GM23338 (cell line): ENCODE measurements at regions not wholly inside any gene's neighbourhood (a gene's known extent, or its start where the extent isn't known, plus 50 kb on each side); places are given as distances from the start of the nearest gene placed in this dataset.

Experiments used
- ATAC-seq: fragments of 200-7000 bp; cut with Tn5 transposase; 3 replicates; pipeline ENCODE4 v1.9.1; 2020
- DNase-seq: peaks from one replicate; pipeline ENCODE4 v3.0.0-alpha.2; 2015; ENCODE audit warnings: low spot score
- H2AFZ ChIP-seq: fragments of 200-600 bp; sonication (generic); 2 replicates; pipeline ENCODE4 v1.8.0; 2016; ENCODE audit warnings: antibody characterized with exemption, mild to moderate bottlenecking, moderate library complexity
- H3F3A ChIP-seq: fragments of 200-600 bp; sonication (generic); replicated peaks from 2 replicates; pipeline ENCODE4 v1.8.0; 2017; ENCODE audit warnings: antibody characterized with exemption, mixed run types, low read depth
- H3K27ac ChIP-seq: fragments of 200-600 bp; sonication (generic); 2 replicates; pipeline ENCODE4 v1.6.1; 2016; ENCODE audit warnings: low read depth
- H3K27me3 ChIP-seq: fragments of 200-600 bp; sonication (generic); 2 replicates; pipeline ENCODE4 v1.8.0; 2016; ENCODE audit warnings: mild to moderate bottlenecking, mixed run types, moderate library complexity; ENCODE audit not compliant: insufficient read depth
- H3K36me3 ChIP-seq: fragments of 200-600 bp; sonication (generic); 2 replicates; pipeline ENCODE4 v1.8.0; 2016; ENCODE audit warnings: mild to moderate bottlenecking; ENCODE audit not compliant: insufficient read depth
- H3K4me1 ChIP-seq: fragments of 200-600 bp; sonication (generic); 2 replicates; pipeline ENCODE4 v1.8.0; 2016; ENCODE audit warnings: mild to moderate bottlenecking, moderate library complexity; ENCODE audit not compliant: insufficient read depth
- H3K4me2 ChIP-seq: fragments of 200-600 bp; sonication (generic); 2 replicates; pipeline ENCODE4 v1.7.1; 2017; ENCODE audit warnings: mixed run types
- H3K4me3 ChIP-seq: fragments of 200-600 bp; sonication (generic); 2 replicates; pipeline ENCODE4 v1.6.1; 2016; ENCODE audit warnings: mixed run types
- H3K79me2 ChIP-seq: fragments of 200-600 bp; sonication (generic); replicated peaks from 2 replicates; pipeline ENCODE4 v1.8.0; 2017; ENCODE audit warnings: mild to moderate bottlenecking; ENCODE audit not compliant: insufficient read depth
- H3K9me2 ChIP-seq: fragments of 200-600 bp; sonication (generic); 2 replicates; pipeline ENCODE4 v1.8.0; 2017; ENCODE audit not compliant: insufficient read depth
- H4K20me1 ChIP-seq: fragments of 200-600 bp; sonication (generic); replicated peaks from 2 replicates; pipeline ENCODE4 v1.8.0; 2017; ENCODE audit warnings: mild to moderate bottlenecking; ENCODE audit not compliant: insufficient read depth
- H3K27ac Mint-ChIP-seq: 2 replicates; pipeline ENCODE4 v1.8.0; 2020; ENCODE audit warnings: inconsistent platforms, mild to moderate bottlenecking, moderate library complexity, mixed read lengths
- H3K27me3 Mint-ChIP-seq: 3 replicates; pipeline ENCODE4 v1.8.0; 2022; ENCODE audit warnings: low read depth, mild to moderate bottlenecking, moderate library complexity, mixed read lengths, inconsistent platforms; ENCODE audit not compliant: insufficient read depth, poor library complexity
- H3K36me3 Mint-ChIP-seq: 3 replicates; pipeline ENCODE4 v1.8.0; 2021; ENCODE audit warnings: low read depth, mild to moderate bottlenecking, inconsistent platforms, moderate library complexity, mixed read lengths
- H3K4me1 Mint-ChIP-seq: 3 replicates; pipeline ENCODE4 v1.8.0; 2020; ENCODE audit warnings: mild to moderate bottlenecking, inconsistent platforms, mixed read lengths
- H3K4me3 Mint-ChIP-seq: 3 replicates; pipeline ENCODE4 v1.8.0; 2021; ENCODE audit warnings: moderate library complexity, mild to moderate bottlenecking, inconsistent platforms, mixed read lengths
- H3K9me3 Mint-ChIP-seq: 3 replicates; pipeline ENCODE4 v1.8.0; 2020; ENCODE audit warnings: moderate library complexity, mild to moderate bottlenecking, inconsistent platforms, mixed read lengths
- CREB1 ChIP-seq: fragments of 250-450 bp; sonication (Bioruptor Pico); IDR thresholded peaks from 2 replicates; pipeline ENCODE4 v1.5.0; 2020; ENCODE audit warnings: low read depth, mild to moderate bottlenecking, moderate library complexity
- EZH2 ChIP-seq: fragments of 200-600 bp; sonication (generic); IDR thresholded peaks from one replicate; pipeline ENCODE4 v1.8.0; 2017; ENCODE audit warnings: antibody characterized with exemption, mild to moderate bottlenecking, low read depth; ENCODE audit not compliant: unreplicated experiment
- EZH2phosphoT487 ChIP-seq: fragments of 200-600 bp; sonication (generic); IDR thresholded peaks from one replicate; pipeline ENCODE4 v1.8.1; 2018; ENCODE audit warnings: antibody characterized with exemption; ENCODE audit not compliant: unreplicated experiment
- JUNB ChIP-seq: IDR thresholded peaks from one replicate; pipeline ENCODE4 v1.6.1; 2016; ENCODE audit warnings: antibody characterized with exemption; ENCODE audit not compliant: unreplicated experiment
- NANOG ChIP-seq: IDR thresholded peaks from 2 replicates; pipeline ENCODE4 v1.6.1; 2016; ENCODE audit warnings: antibody characterized with exemption, borderline replicate concordance
- POLR2AphosphoS5 ChIP-seq: IDR thresholded peaks from 2 replicates; pipeline ENCODE4 v1.6.1; 2016; ENCODE audit warnings: antibody characterized with exemption, low read depth
- STAT1 ChIP-seq: IDR thresholded peaks from one replicate; pipeline ENCODE4 v1.6.1; 2016; ENCODE audit warnings: antibody characterized with exemption; ENCODE audit not compliant: unreplicated experiment
- ZNF114 ChIP-seq: fragments of 250-450 bp; sonication (Bioruptor Pico); IDR thresholded peaks from 2 replicates; pipeline ENCODE4 v1.5.0; 2020; ENCODE audit warnings: mild to moderate bottlenecking, moderate library complexity
- ZNF331 ChIP-seq: fragments of 250-450 bp; sonication (Bioruptor Pico); IDR thresholded peaks from 2 replicates; pipeline ENCODE4 v1.5.0; 2020; ENCODE audit warnings: low read depth, mild to moderate bottlenecking, moderate library complexity
- TF ChIP-seq, protein P1 (sequence below), 2 experiments: fragments of 200-600 bp in 1 of 2; sonication (generic) in 1 of 2; conservative IDR thresholded peaks; 2 replicates each; pipeline versions ENCODE4 v1.5.1 to v1.6.1; 2016 to 2017; ENCODE audit warnings: antibody characterized with exemption in 2 of 2, low read depth in 2 of 2, mild to moderate bottlenecking in 2 of 2, moderate library complexity in 1 of 2
- TF ChIP-seq, protein P2 (sequence below): fragments of 250-450 bp; sonication (Bioruptor Pico); IDR thresholded peaks from 2 replicates; pipeline ENCODE4 v1.5.0; 2020; ENCODE audit warnings: mild to moderate bottlenecking, moderate library complexity
- TF ChIP-seq, protein P3 (sequence below): IDR thresholded peaks from 2 replicates; pipeline ENCODE4 v1.6.1; 2016; ENCODE audit warnings: antibody characterized with exemption
- TF ChIP-seq, protein P4 (sequence below): IDR thresholded peaks from one replicate; pipeline ENCODE4 v1.6.1; 2018; ENCODE audit warnings: antibody characterized with exemption; ENCODE audit not compliant: unreplicated experiment

DNA sequence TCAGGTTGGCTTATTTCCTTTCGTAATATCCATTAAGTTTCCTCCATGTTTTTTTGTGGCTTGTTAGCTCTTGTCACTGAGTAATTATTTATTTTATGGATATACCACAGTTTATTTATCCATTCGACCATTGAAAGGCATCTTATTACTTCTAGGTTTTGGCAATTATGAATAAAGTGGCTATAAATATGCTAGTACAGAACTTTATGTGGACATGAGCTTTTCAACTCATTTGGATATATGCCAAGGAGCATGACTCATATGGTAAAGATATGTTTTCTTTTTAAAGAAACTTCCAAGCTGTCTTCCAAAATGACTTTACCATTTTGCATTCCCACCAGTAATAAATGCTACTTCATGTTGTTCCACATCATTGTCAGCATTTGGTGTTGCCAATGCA lies 803.6 kb downstream of the GLUD2 start:
- H3K9me2 ChIP-seq = no peaks in the 10 kb centered on the region
- no peak for ATAC-seq
- Mint-ChIP-seq H3K9me3 (no peaks in the 10 kb centered on the region), H3K27ac (no peak overlapping the region), H3K27me3 (no peaks in the 10 kb centered on the region), H3K36me3 (no peaks in the 10 kb centered on the region), H3K4me3 (no peak overlapping the region), H3K4me1 (no peaks in the 10 kb centered on the region)
- no peak for DNase-seq
- H3K27me3 ChIP-seq = no peaks in the 10 kb centered on the region
- H3K79me2 ChIP-seq = no peaks in the 10 kb centered on the region
- no peaks in the 10 kb centered on the region for H3F3A ChIP-seq
- H3K4me2 ChIP-seq = no peak overlapping the region
- no peak overlapping the region for H3K4me3 ChIP-seq
- H3K4me1 ChIP-seq = no peaks in the 10 kb centered on the region
- H3K36me3 ChIP-seq = no peaks in the 10 kb centered on the region
- no peak overlapping the region for H3K27ac ChIP-seq
- H4K20me1 ChIP-seq = no peaks in the 10 kb centered on the region
- TF ChIP-seq ZNF331 (CRISPR knock-in tag) = no peak
- TF ChIP-seq EZH2phosphoT487 = no peak
- no peak for TF ChIP-seq POLR2AphosphoS5
- no peak for TF ChIP-seq EZH2
- TF ChIP-seq ZNF114 (CRISPR knock-in tag) = no peak
- TF ChIP-seq, protein P1, sequence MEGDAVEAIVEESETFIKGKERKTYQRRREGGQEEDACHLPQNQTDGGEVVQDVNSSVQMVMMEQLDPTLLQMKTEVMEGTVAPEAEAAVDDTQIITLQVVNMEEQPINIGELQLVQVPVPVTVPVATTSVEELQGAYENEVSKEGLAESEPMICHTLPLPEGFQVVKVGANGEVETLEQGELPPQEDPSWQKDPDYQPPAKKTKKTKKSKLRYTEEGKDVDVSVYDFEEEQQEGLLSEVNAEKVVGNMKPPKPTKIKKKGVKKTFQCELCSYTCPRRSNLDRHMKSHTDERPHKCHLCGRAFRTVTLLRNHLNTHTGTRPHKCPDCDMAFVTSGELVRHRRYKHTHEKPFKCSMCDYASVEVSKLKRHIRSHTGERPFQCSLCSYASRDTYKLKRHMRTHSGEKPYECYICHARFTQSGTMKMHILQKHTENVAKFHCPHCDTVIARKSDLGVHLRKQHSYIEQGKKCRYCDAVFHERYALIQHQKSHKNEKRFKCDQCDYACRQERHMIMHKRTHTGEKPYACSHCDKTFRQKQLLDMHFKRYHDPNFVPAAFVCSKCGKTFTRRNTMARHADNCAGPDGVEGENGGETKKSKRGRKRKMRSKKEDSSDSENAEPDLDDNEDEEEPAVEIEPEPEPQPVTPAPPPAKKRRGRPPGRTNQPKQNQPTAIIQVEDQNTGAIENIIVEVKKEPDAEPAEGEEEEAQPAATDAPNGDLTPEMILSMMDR (conservative IDR thresholded peaks at IDR 0.05; ENCODE audit: low read depth in 2 of 2) = no peak
- TF ChIP-seq JUNB = no peak
- TF ChIP-seq, protein P2, sequence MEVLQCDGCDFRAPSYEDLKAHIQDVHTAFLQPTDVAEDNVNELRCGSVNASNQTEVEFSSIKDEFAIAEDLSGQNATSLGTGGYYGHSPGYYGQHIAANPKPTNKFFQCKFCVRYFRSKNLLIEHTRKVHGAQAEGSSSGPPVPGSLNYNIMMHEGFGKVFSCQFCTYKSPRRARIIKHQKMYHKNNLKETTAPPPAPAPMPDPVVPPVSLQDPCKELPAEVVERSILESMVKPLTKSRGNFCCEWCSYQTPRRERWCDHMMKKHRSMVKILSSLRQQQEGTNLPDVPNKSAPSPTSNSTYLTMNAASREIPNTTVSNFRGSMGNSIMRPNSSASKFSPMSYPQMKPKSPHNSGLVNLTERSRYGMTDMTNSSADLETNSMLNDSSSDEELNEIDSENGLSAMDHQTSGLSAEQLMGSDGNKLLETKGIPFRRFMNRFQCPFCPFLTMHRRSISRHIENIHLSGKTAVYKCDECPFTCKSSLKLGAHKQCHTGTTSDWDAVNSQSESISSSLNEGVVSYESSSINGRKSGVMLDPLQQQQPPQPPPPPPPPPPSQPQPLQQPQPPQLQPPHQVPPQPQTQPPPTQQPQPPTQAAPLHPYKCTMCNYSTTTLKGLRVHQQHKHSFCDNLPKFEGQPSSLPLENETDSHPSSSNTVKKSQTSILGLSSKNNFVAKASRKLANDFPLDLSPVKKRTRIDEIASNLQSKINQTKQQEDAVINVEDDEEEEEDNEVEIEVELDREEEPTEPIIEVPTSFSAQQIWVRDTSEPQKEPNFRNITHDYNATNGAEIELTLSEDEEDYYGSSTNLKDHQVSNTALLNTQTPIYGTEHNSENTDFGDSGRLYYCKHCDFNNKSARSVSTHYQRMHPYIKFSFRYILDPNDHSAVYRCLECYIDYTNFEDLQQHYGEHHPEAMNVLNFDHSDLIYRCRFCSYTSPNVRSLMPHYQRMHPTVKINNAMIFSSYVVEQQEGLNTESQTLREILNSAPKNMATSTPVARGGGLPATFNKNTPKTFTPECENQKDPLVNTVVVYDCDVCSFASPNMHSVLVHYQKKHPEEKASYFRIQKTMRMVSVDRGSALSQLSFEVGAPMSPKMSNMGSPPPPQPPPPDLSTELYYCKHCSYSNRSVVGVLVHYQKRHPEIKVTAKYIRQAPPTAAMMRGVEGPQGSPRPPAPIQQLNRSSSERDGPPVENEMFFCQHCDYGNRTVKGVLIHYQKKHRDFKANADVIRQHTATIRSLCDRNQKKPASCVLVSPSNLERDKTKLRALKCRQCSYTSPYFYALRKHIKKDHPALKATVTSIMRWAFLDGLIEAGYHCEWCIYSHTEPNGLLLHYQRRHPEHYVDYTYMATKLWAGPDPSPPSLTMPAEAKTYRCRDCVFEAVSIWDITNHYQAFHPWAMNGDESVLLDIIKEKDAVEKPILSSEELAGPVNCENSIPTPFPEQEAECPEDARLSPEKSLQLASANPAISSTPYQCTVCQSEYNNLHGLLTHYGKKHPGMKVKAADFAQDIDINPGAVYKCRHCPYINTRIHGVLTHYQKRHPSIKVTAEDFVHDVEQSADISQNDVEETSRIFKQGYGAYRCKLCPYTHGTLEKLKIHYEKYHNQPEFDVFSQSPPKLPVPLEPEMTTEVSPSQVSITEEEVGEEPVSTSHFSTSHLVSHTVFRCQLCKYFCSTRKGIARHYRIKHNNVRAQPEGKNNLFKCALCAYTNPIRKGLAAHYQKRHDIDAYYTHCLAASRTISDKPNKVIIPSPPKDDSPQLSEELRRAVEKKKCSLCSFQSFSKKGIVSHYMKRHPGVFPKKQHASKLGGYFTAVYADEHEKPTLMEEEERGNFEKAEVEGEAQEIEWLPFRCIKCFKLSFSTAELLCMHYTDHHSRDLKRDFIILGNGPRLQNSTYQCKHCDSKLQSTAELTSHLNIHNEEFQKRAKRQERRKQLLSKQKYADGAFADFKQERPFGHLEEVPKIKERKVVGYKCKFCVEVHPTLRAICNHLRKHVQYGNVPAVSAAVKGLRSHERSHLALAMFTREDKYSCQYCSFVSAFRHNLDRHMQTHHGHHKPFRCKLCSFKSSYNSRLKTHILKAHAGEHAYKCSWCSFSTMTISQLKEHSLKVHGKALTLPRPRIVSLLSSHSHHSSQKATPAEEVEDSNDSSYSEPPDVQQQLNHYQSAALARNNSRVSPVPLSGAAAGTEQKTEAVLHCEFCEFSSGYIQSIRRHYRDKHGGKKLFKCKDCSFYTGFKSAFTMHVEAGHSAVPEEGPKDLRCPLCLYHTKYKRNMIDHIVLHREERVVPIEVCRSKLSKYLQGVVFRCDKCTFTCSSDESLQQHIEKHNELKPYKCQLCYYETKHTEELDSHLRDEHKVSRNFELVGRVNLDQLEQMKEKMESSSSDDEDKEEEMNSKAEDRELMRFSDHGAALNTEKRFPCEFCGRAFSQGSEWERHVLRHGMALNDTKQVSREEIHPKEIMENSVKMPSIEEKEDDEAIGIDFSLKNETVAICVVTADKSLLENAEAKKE = no peak
- TF ChIP-seq, protein P3, sequence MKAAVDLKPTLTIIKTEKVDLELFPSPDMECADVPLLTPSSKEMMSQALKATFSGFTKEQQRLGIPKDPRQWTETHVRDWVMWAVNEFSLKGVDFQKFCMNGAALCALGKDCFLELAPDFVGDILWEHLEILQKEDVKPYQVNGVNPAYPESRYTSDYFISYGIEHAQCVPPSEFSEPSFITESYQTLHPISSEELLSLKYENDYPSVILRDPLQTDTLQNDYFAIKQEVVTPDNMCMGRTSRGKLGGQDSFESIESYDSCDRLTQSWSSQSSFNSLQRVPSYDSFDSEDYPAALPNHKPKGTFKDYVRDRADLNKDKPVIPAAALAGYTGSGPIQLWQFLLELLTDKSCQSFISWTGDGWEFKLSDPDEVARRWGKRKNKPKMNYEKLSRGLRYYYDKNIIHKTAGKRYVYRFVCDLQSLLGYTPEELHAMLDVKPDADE = no peak
- TF ChIP-seq, protein P4, sequence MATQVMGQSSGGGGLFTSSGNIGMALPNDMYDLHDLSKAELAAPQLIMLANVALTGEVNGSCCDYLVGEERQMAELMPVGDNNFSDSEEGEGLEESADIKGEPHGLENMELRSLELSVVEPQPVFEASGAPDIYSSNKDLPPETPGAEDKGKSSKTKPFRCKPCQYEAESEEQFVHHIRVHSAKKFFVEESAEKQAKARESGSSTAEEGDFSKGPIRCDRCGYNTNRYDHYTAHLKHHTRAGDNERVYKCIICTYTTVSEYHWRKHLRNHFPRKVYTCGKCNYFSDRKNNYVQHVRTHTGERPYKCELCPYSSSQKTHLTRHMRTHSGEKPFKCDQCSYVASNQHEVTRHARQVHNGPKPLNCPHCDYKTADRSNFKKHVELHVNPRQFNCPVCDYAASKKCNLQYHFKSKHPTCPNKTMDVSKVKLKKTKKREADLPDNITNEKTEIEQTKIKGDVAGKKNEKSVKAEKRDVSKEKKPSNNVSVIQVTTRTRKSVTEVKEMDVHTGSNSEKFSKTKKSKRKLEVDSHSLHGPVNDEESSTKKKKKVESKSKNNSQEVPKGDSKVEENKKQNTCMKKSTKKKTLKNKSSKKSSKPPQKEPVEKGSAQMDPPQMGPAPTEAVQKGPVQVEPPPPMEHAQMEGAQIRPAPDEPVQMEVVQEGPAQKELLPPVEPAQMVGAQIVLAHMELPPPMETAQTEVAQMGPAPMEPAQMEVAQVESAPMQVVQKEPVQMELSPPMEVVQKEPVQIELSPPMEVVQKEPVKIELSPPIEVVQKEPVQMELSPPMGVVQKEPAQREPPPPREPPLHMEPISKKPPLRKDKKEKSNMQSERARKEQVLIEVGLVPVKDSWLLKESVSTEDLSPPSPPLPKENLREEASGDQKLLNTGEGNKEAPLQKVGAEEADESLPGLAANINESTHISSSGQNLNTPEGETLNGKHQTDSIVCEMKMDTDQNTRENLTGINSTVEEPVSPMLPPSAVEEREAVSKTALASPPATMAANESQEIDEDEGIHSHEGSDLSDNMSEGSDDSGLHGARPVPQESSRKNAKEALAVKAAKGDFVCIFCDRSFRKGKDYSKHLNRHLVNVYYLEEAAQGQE = no peak
- TF ChIP-seq NANOG = no peak
- TF ChIP-seq CREB1 = no peak
- TF ChIP-seq STAT1 = no peak
- no peak overlapping the region for H2AFZ ChIP-seq
